IMR-90 (cell line): ENCODE measurements at regions not wholly inside any gene's neighbourhood (a gene's known extent, or its start where the extent isn't known, plus 50 kb on each side); places are given as distances from the start of the nearest gene placed in this dataset.

ENCODE experiments used
- ATAC-seq: fragments of 200-7000 bp; cut with Tn5 transposase; 2 replicates; pipeline ENCODE4 v1.9.1; 2020; ENCODE audit warnings: low read depth, mild to moderate bottlenecking, moderate library complexity
- BruUV-seq: library from RNA; stranded (reverse); fragments of 400-500 nt; replicated peaks from 2 replicates; lab custom pipeline; 2021; lab: Mats Ljungman, UMichigan
- CTCF ChIA-PET: fragments of 300-600 bp; formaldehyde crosslinking; extraction: SDS; loops from one replicate; lab custom pipeline; 2021; ENCODE audit warnings: antibody characterized with exemption; lab: Yijun Ruan, JAX
- POLR2A ChIA-PET: fragments of 300-600 bp; sonication (Branson Sonifier 250); formaldehyde crosslinking; loops from one replicate; lab custom pipeline; 2022; ENCODE audit warnings: antibody characterized with exemption; ENCODE audit not compliant: unreplicated experiment; lab: Charles Lee
- DNase-seq: peaks from one replicate; pipeline ENCODE4 v3.0.0; 2013
- H2AFZ ChIP-seq: replicated peaks from 2 replicates; pipeline ENCODE3; 2013; ENCODE audit warnings: low read length, mild to moderate bottlenecking; ENCODE audit not compliant: poor library complexity
- H2AK5ac ChIP-seq: 2 replicates; pipeline ENCODE4 v1.6.1; 2013; ENCODE audit warnings: low read depth, low read length, inconsistent platforms
- H2AK9ac ChIP-seq: replicated peaks from 2 replicates; pipeline ENCODE3; 2013; ENCODE audit warnings: mild to moderate bottlenecking, low read depth, low read length, moderate library complexity; ENCODE audit not compliant: poor library complexity
- H2BK120ac ChIP-seq: 2 replicates; pipeline ENCODE4 v1.6.1; 2013; ENCODE audit warnings: low read depth, low read length, inconsistent platforms
- H2BK15ac ChIP-seq: 3 replicates; pipeline ENCODE4 v1.6.1; 2013; ENCODE audit warnings: low read depth, low read length, inconsistent platforms
- H2BK20ac ChIP-seq: 2 replicates; pipeline ENCODE4 v1.6.1; 2013; ENCODE audit warnings: low read depth, mild to moderate bottlenecking, inconsistent platforms, low read length, moderate library complexity
- H2BK5ac ChIP-seq: 2 replicates; pipeline ENCODE4 v1.6.1; 2013; ENCODE audit warnings: mild to moderate bottlenecking, low read depth, low read length, inconsistent platforms; ENCODE audit not compliant: poor library complexity, severe bottlenecking
- H3K14ac ChIP-seq: replicated peaks from 2 replicates; pipeline ENCODE4 v1.6.1; 2013; ENCODE audit warnings: low read depth, low read length, inconsistent platforms
- H3K18ac ChIP-seq: 2 replicates; pipeline ENCODE4 v1.6.1; 2013; ENCODE audit warnings: low read depth, low read length, control low read depth
- H3K23ac ChIP-seq: 2 replicates; pipeline ENCODE4 v1.6.1; 2013; ENCODE audit warnings: low read depth, low read length, inconsistent platforms
- H3K27ac ChIP-seq: 2 replicates; pipeline ENCODE4 v1.5.1; 2013; ENCODE audit warnings: mild to moderate bottlenecking, control low read depth, low read length; ENCODE audit not compliant: insufficient read depth
- H3K27me3 ChIP-seq: 2 replicates; pipeline ENCODE4 v1.6.1; 2013; ENCODE audit warnings: low read length; ENCODE audit not compliant: control insufficient read depth, insufficient read depth
- H3K36me3 ChIP-seq: 2 replicates; pipeline ENCODE4 v1.6.1; 2013; ENCODE audit warnings: low read length, mixed read lengths; ENCODE audit not compliant: control insufficient read depth, insufficient read depth
- H3K4ac ChIP-seq: 2 replicates; pipeline ENCODE4 v1.6.1; 2013; ENCODE audit warnings: low read depth, low read length, inconsistent platforms
- H3K4me1 ChIP-seq: 2 replicates; pipeline ENCODE4 v1.6.1; 2013; ENCODE audit warnings: low read length, mixed read lengths; ENCODE audit not compliant: control insufficient read depth, insufficient read depth
- H3K4me2 ChIP-seq: 2 replicates; pipeline ENCODE4 v1.6.1; 2013; ENCODE audit warnings: low read depth, mild to moderate bottlenecking, control low read depth, low read length, moderate library complexity
- H3K4me3 ChIP-seq: 2 replicates; pipeline ENCODE4 v1.5.1; 2013; ENCODE audit warnings: low read depth, mild to moderate bottlenecking, control low read depth, low read length, moderate library complexity; ENCODE audit not compliant: insufficient read depth
- H3K56ac ChIP-seq: 2 replicates; pipeline ENCODE4 v1.6.1; 2013; ENCODE audit warnings: low read length, inconsistent platforms; ENCODE audit not compliant: insufficient read depth; ENCODE audit errors: extremely low read depth
- H3K79me1 ChIP-seq, 2 experiments: 2 replicates each; pipeline ENCODE4 v1.6.1; 2013; ENCODE audit warnings: low read length in 2 of 2, inconsistent platforms in 1 of 2, low read depth in 1 of 2
- H3K9ac ChIP-seq: 2 replicates; pipeline ENCODE4 v1.6.1; 2013; ENCODE audit warnings: low read depth, low read length, control low read depth
- H3K9me1 ChIP-seq: 2 replicates; pipeline ENCODE4 v1.6.1; 2013; ENCODE audit warnings: low read length, inconsistent platforms; ENCODE audit not compliant: insufficient read depth
- H3K9me3 ChIP-seq: 2 replicates; pipeline ENCODE4 v1.6.1; 2013; ENCODE audit warnings: low read length; ENCODE audit not compliant: control insufficient read depth, insufficient read depth
- H4K20me1 ChIP-seq: 2 replicates; pipeline ENCODE4 v1.6.1; 2013; ENCODE audit warnings: low read length, inconsistent platforms; ENCODE audit not compliant: insufficient read depth
- H4K5ac ChIP-seq: 2 replicates; pipeline ENCODE4 v1.6.1; 2013; ENCODE audit warnings: mild to moderate bottlenecking, low read depth, low read length, control low read depth
- H4K8ac ChIP-seq, 2 experiments: 2 replicates each; pipeline ENCODE4 v1.6.1; 2013; ENCODE audit warnings: low read depth in 2 of 2, low read length in 2 of 2, control low read depth in 1 of 2, inconsistent platforms in 1 of 2
- H4K91ac ChIP-seq: 2 replicates; pipeline ENCODE4 v1.6.1; 2013; ENCODE audit warnings: low read depth, low read length, inconsistent platforms; ENCODE audit not compliant: insufficient read depth
- BHLHE40 ChIP-seq: fragments of 150-350 bp; IDR thresholded peaks from 2 replicates; pipeline ENCODE4 v1.6.1; 2016; ENCODE audit warnings: mild to moderate bottlenecking, low read depth, low read length
- CEBPB ChIP-seq: IDR thresholded peaks from 2 replicates; pipeline ENCODE4 v1.6.1; 2012; ENCODE audit warnings: low read depth, low read length, improper control_type of control experiment
- CTCF ChIP-seq: conservative IDR thresholded peaks from 2 replicates; pipeline ENCODE4 v1.5.1; 2012; ENCODE audit warnings: mild to moderate bottlenecking, low read depth, low read length, improper control_type of control experiment
- FOS ChIP-seq: fragments of 150-350 bp; IDR thresholded peaks from 2 replicates; pipeline ENCODE4 v1.6.1; 2016; ENCODE audit warnings: low read depth, low read length
- MAFK ChIP-seq: IDR thresholded peaks from 2 replicates; pipeline ENCODE4 v1.6.1; 2012; ENCODE audit warnings: low read depth, low read length, improper control_type of control experiment
- MAZ ChIP-seq: IDR thresholded peaks from 2 replicates; pipeline ENCODE4 v1.6.1; 2012; ENCODE audit warnings: low read depth, mild to moderate bottlenecking, low read length, improper control_type of control experiment, moderate library complexity, borderline replicate concordance
- NFE2L2 ChIP-seq: fragments of 150-350 bp; IDR thresholded peaks from 2 replicates; pipeline ENCODE4 v1.6.1; 2016; ENCODE audit warnings: low read depth, mild to moderate bottlenecking, low read length
- POLR2A ChIP-seq: IDR thresholded peaks from 2 replicates; pipeline ENCODE4 v1.6.1; 2012; ENCODE audit warnings: mild to moderate bottlenecking, low read depth, low read length
- RAD21 ChIP-seq: IDR thresholded peaks from 2 replicates; pipeline ENCODE4 v1.6.1; 2012; ENCODE audit warnings: low read length, improper control_type of control experiment
- SMC3 ChIP-seq: fragments of 150-350 bp; IDR thresholded peaks from 2 replicates; pipeline ENCODE4 v1.6.1; 2016; ENCODE audit warnings: low read depth, mild to moderate bottlenecking, antibody characterized with exemption, low read length, moderate library complexity
- WGBS, 2 experiments: methylation state at CpG; one replicate each; pipeline versions ENCODE4 v1.1.5 to v1.1.7; 2013; ENCODE audit warnings: missing lambda C conversion rate in 2 of 2; ENCODE audit not compliant: insufficient read length in 1 of 2; ENCODE audit errors: extremely low coverage in 2 of 2; 5-methylcytosine and 5-hydroxymethylcytosine counted together
- dilution Hi-C: fragments of 300-500 bp; cut with HindIII; formaldehyde crosslinking; loops from one replicate; pipeline ENCODE4 v1.14.3; 2018; ENCODE audit warnings: low sequenced_read_pairs; ENCODE audit not compliant: unreplicated experiment
- in situ Hi-C: fragments of 300-500 bp; cut with MboI; formaldehyde crosslinking; loops from 3 replicates; pipeline ENCODE4 v1.14.3; 2019; ENCODE audit warnings: low sequenced_read_pairs, inconsistent platforms, mixed read lengths
- intact Hi-C: fragments of 100-400 bp; cut with micrococcal nuclease; formaldehyde crosslinking; loops from 2 replicates; pipeline ENCODE4 v1.10.0; 2022
- TF ChIP-seq, protein P1 (sequence below): fragments of 150-350 bp; IDR thresholded peaks from 2 replicates; pipeline ENCODE4 v1.6.1; 2016; ENCODE audit warnings: low read depth, mild to moderate bottlenecking, low read length, moderate library complexity, borderline replicate concordance
- TF ChIP-seq, protein P2 (sequence below): fragments of 150-350 bp; IDR thresholded peaks from 2 replicates; pipeline ENCODE4 v1.6.1; 2017; ENCODE audit warnings: mild to moderate bottlenecking, antibody characterized with exemption, low read length, low read depth

GRCh38 chr10:123462756-123463155, 203.4 kb upstream of the GPR26 start:
- TF ChIP-seq RAD21, result no peak
- TF ChIP-seq BHLHE40, result no peak
- TF ChIP-seq POLR2A, result no peak
- TF ChIP-seq, protein P1, sequence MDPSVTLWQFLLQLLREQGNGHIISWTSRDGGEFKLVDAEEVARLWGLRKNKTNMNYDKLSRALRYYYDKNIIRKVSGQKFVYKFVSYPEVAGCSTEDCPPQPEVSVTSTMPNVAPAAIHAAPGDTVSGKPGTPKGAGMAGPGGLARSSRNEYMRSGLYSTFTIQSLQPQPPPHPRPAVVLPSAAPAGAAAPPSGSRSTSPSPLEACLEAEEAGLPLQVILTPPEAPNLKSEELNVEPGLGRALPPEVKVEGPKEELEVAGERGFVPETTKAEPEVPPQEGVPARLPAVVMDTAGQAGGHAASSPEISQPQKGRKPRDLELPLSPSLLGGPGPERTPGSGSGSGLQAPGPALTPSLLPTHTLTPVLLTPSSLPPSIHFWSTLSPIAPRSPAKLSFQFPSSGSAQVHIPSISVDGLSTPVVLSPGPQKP, result no peak
- no peak for TF ChIP-seq CTCF
- no peak for TF ChIP-seq FOS
- TF ChIP-seq, protein P2, sequence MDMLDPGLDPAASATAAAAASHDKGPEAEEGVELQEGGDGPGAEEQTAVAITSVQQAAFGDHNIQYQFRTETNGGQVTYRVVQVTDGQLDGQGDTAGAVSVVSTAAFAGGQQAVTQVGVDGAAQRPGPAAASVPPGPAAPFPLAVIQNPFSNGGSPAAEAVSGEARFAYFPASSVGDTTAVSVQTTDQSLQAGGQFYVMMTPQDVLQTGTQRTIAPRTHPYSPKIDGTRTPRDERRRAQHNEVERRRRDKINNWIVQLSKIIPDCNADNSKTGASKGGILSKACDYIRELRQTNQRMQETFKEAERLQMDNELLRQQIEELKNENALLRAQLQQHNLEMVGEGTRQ, result no peak
- no peak for TF ChIP-seq CEBPB
- no peak for TF ChIP-seq MAFK
- TF ChIP-seq SMC3, result no peak
- no peak for TF ChIP-seq MAZ
- no peak for TF ChIP-seq NFE2L2
- H2BK20ac ChIP-seq, result no peak overlapping the region
- H4K20me1 ChIP-seq, result no peaks in the 10 kb centered on the region
- no peak for DNase-seq
- no peak overlapping the region for H3K27ac ChIP-seq
- POLR2A ChIA-PET, result no interaction called here
- ATAC-seq, result no peak
- H3K56ac ChIP-seq, result no peak overlapping the region
- no peak overlapping the region for H3K14ac ChIP-seq
- intact Hi-C loops, result no loop called here
- no peak overlapping the region for H3K23ac ChIP-seq
- no peak overlapping the region for H4K91ac ChIP-seq
- H3K36me3 ChIP-seq, result no peaks in the 10 kb centered on the region
- no peak overlapping the region for H3K18ac ChIP-seq
- no peak overlapping the region for H2BK15ac ChIP-seq
- H3K4ac ChIP-seq, result no peak overlapping the region
- CTCF ChIA-PET, result no interaction called here
- no peaks in the 10 kb centered on the region for H3K79me1 ChIP-seq
- no peak overlapping the region for H4K5ac ChIP-seq
- H2AFZ ChIP-seq, result no peak overlapping the region
- BruUV-seq, result no TSS peak
- H3K27me3 ChIP-seq, result no peaks in the 10 kb centered on the region
- H3K4me1 ChIP-seq, result no peaks in the 10 kb centered on the region
- in situ Hi-C loops, result no loop called here
- H3K9ac ChIP-seq, result no peak overlapping the region
- no peak overlapping the region for H2BK120ac ChIP-seq
- H3K9me3 ChIP-seq, result peaks cover 50% of the 10 kb centered on the region
- H4K8ac ChIP-seq, result no peak overlapping the region
- no peak overlapping the region for H3K4me3 ChIP-seq
- dilution Hi-C loops, result no loop called here
- no peaks in the 10 kb centered on the region for H3K9me1 ChIP-seq
- no CpG with 5 or more reads among the region's 4 CpGs for WGBS, 2 experiments
- no peak overlapping the region for H3K4me2 ChIP-seq
- no peak overlapping the region for H2AK9ac ChIP-seq
- H2AK5ac ChIP-seq, result no peak overlapping the region
- H2BK5ac ChIP-seq, result no peak overlapping the region
